ENCODE measurements at regions not wholly inside any gene's neighbourhood (a gene's known extent, or its start where the extent isn't known, plus 50 kb on each side); places are given as distances from the start of the nearest gene placed in this dataset.

DNA sequence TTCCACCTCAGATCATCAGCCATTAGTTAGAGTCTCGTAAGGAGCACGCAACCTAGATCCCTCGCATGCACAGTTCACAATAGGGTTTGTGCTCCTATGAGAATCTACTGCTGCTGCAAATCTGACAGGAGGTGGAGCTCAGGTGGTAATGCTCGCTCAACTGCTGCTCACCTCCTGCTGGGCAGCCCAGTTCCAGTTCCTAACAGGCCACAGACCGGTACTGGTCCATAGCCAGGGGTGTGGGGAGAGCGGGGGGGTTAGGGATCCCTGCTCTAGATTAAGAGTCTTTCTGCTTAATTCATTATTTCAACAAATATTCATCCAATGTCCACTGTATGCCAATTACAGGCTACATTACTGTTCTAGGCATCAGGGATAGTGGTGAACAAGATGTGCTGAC is 170.4 kb upstream of the KBTBD8 start:
- CTCF ChIA-PET (ENCODE audit: partially characterized antibody): interaction anchor here (0.6 to 1.7 kb wide), 6 partner anchors 9 to 575 kb away, joined by 3 to 5 read pairs (median 3); no protein-coding TSS in a partner anchor
- POLR2A ChIA-PET (ENCODE audit: partially characterized antibody): no interaction called here
- H3K56ac ChIP-seq (replicated peaks; ENCODE audit: insufficient read length, low read depth, low read length): no peak overlapping the region
- no peak for TF ChIP-seq TBP (IDR thresholded peaks at IDR 0.05; ENCODE audit: low read depth, low read length)
- no peak for TF ChIP-seq SIN3A (conservative IDR thresholded peaks at IDR 0.05 in 1 of 2, IDR thresholded peaks at IDR 0.05 in 1 of 2; ENCODE audit: low read depth in 1 of 2, low read length in 2 of 2)
- no peak for TF ChIP-seq GTF2F1 (IDR thresholded peaks at IDR 0.05; ENCODE audit: borderline replicate concordance, low read depth, low read length)
- no peak for TF ChIP-seq HDAC6 (IDR thresholded peaks at IDR 0.05; ENCODE audit: low read depth, low read length)
- TF ChIP-seq CHD2 (IDR thresholded peaks at IDR 0.05; ENCODE audit: low read length): no peak
- no peak for TF ChIP-seq EP300 (IDR thresholded peaks at IDR 0.05; ENCODE audit: borderline replicate concordance in 1 of 2, low read depth in 2 of 2, low read length in 2 of 2)
- TF ChIP-seq SP1 (IDR thresholded peaks at IDR 0.05; ENCODE audit: low read depth, low read length): no peak
- TF ChIP-seq RFX5 (IDR thresholded peaks at IDR 0.05; ENCODE audit: borderline replicate concordance, low read depth, low read length): no peak
- no peak for TF ChIP-seq SP4 (IDR thresholded peaks at IDR 0.05; ENCODE audit: low read length)
- TF ChIP-seq RNF2 (IDR thresholded peaks at IDR 0.05; ENCODE audit: borderline replicate concordance, low read depth, low read length, missing control alignments, poor library complexity, severe bottlenecking): no peak
- no peak for TF ChIP-seq CTBP2 (IDR thresholded peaks at IDR 0.05; ENCODE audit: borderline replicate concordance, insufficient read depth, insufficient read length, low read length)
- TF ChIP-seq YY1 (IDR thresholded peaks at IDR 0.05; ENCODE audit: low read depth, low read length): no peak
- TF ChIP-seq RAD21 (IDR thresholded peaks at IDR 0.05 in 1 of 2, conservative IDR thresholded peaks at IDR 0.05 in 1 of 2; ENCODE audit: low read depth in 2 of 2, low read length in 2 of 2): no peak
- no peak for TF ChIP-seq CEBPB (IDR thresholded peaks at IDR 0.05; ENCODE audit: low read depth, low read length)

More for the DNA sequence above, 170.4 kb upstream of the KBTBD8 start:
- Histone ChIP-seq H2BK12ac (ENCODE audit: low read depth, low read length) (no peak overlapping the region), H3K4me2 (ENCODE audit: insufficient read depth in 1 of 2, low read depth in 2 of 2, low read length in 2 of 2) (no peak overlapping the region), H2BK120ac (replicated peaks; ENCODE audit: low read depth, low read length) (no peak overlapping the region), H4K8ac (ENCODE audit: extremely low read depth, insufficient read depth, low read length) (no peak overlapping the region), H4K91ac (replicated peaks; ENCODE audit: insufficient read length, low read length) (no peak overlapping the region), H3K4me1 (replicated peaks in 1 of 4; ENCODE audit: control insufficient read depth in 3 of 4, insufficient read depth in 4 of 4, low read length in 3 of 4) (0 out of 7 replicates have a peak, but pooled peaks cover 0 to 4% (median 0%) of the 10 kb centered on the region in 4 experiments), H2BK15ac (ENCODE audit: low read length) (no peak overlapping the region), H3K4ac (replicated peaks; ENCODE audit: insufficient read length, low read depth, low read length) (no peak overlapping the region), H3K27me3 (replicated peaks in 1 of 4; ENCODE audit: control insufficient read depth in 3 of 4, extremely low read depth in 1 of 4, insufficient read depth in 3 of 4, low read length in 3 of 4) (no peaks in the 10 kb centered on the region), H2AFZ (ENCODE audit: low read length) (no peak overlapping the region), H2AK5ac (ENCODE audit: low read depth, low read length) (no peak overlapping the region), H3K23me2 (ENCODE audit: low read depth, low read length) (no peaks in the 10 kb centered on the region), H3K36me3 (ENCODE audit: control insufficient read depth in 2 of 4, insufficient read depth in 4 of 4, low read length in 3 of 4) (no peaks in the 10 kb centered on the region), H3K23ac (ENCODE audit: insufficient read length) (no peak overlapping the region), H3K27ac (ENCODE audit: low read depth, low read length) (no peak overlapping the region), H3K79me2 (ENCODE audit: control insufficient read depth in 1 of 2, insufficient read depth in 2 of 2, low read length in 2 of 2) (no peaks in the 10 kb centered on the region), H3K18ac (ENCODE audit: extremely low read depth, low read length) (no peak overlapping the region), H3K9me3 (ENCODE audit: insufficient read depth in 2 of 2, low read depth in 1 of 2, low read length in 1 of 2) (no peaks in the 10 kb centered on the region), H4K20me1 (replicated peaks in 1 of 2; ENCODE audit: control insufficient read depth in 1 of 2, insufficient read depth in 2 of 2, low read length in 2 of 2) (no peaks in the 10 kb centered on the region), H4K5ac (ENCODE audit: insufficient read length, low read depth, low read length) (no peak overlapping the region), H2BK20ac (ENCODE audit: low read length) (no peak overlapping the region), H2BK5ac (ENCODE audit: low read depth, low read length) (no peak overlapping the region), H3K9ac (replicated peaks in 1 of 4; ENCODE audit: extremely low read depth in 1 of 4, low read depth in 3 of 4, low read length in 3 of 4) (no peak overlapping the region), H3K14ac (ENCODE audit: insufficient read length) (no peak overlapping the region), H3K4me3 (ENCODE audit: extremely low read depth in 1 of 4, insufficient read depth in 2 of 4, low read depth in 3 of 4, low read length in 4 of 4) (no peak overlapping the region), H3K79me1 (ENCODE audit: low read depth, low read length) (no peaks in the 10 kb centered on the region)
- WGBS, 2 experiments (ENCODE audit: extremely low coverage in 1 of 2, insufficient coverage in 1 of 2, insufficient read length in 1 of 2, insufficient replicate concordance in 2 of 2, low coverage in 1 of 2, low lambda C conversion rate in 2 of 2, missing lambda C conversion rate in 1 of 2): 91% methylated on average over 6 of the region's 6 CpGs; no CpG with 5 or more reads in 1 of the 2 experiments
- FAIRE-seq: no peak
- DNase-seq (ENCODE audit: low read depth in 1 of 2, low spot score in 2 of 2): no peak

Data from H1 (cell line).